OCI-LY7 (cell line): ENCODE measurements at regions not wholly inside any gene's neighbourhood (a gene's known extent, or its start where the extent isn't known, plus 50 kb on each side); places are given as distances from the start of the nearest gene placed in this dataset.

Source experiments
- CTCF ChIP-seq: fragments of 200-600 bp; sonication (generic); conservative IDR thresholded peaks from 2 replicates; pipeline ENCODE4 v1.5.1; 2014; ENCODE audit warnings: mild to moderate bottlenecking, antibody characterized with exemption, low read length, moderate library complexity, mixed read lengths
- EZH2phosphoT487 ChIP-seq: fragments of 200-600 bp; sonication (generic); IDR thresholded peaks from 2 replicates; pipeline ENCODE4 v1.6.1; 2018; ENCODE audit warnings: low read depth, borderline replicate concordance, mild to moderate bottlenecking, mixed run types, antibody characterized with exemption, low read length, moderate library complexity, mixed read lengths

GRCh38 chr3:178090899-178091298 is 445.3 kb upstream of the KCNMB2 start:
- TF ChIP-seq CTCF (no peak), EZH2phosphoT487 (no peak)
